ENCODE measurements at regions not wholly inside any gene's neighbourhood (a gene's known extent, or its start where the extent isn't known, plus 50 kb on each side); places are given as distances from the start of the nearest gene placed in this dataset.

GRCh38 chr22:22946131-22946530 is 58.5 kb downstream of the IGLL5 start:
- no peak overlapping the region for H3K4me3 ChIP-seq (ENCODE audit: low read depth, low read length)
- TF ChIP-seq CTCF (IDR thresholded peaks at IDR 0.05; ENCODE audit: insufficient read depth, low read depth, low read length, missing control alignments) = no peak
- DNase-seq (ENCODE audit: low read depth) = no peak

GRCh38 chr22:22948651-22949571 is 61.3 kb downstream of the IGLL5 start:
- no peak for TF ChIP-seq CTCF (IDR thresholded peaks at IDR 0.05; ENCODE audit: insufficient read depth, low read depth, low read length, missing control alignments)
- H3K4me3 ChIP-seq (ENCODE audit: low read depth, low read length) = no peak overlapping the region
- no peak for DNase-seq (ENCODE audit: low read depth)

GRCh38 chr22:22949953-22950352 is 62.3 kb downstream of the IGLL5 start:
- TF ChIP-seq CTCF (IDR thresholded peaks at IDR 0.05; ENCODE audit: insufficient read depth, low read depth, low read length, missing control alignments) = no peak
- no peak overlapping the region for H3K4me3 ChIP-seq (ENCODE audit: low read depth, low read length)
- DNase-seq (ENCODE audit: low read depth) = no peak

- DNase-seq (ENCODE audit: low read depth) = no peak
- no peak overlapping the region for H3K4me3 ChIP-seq (ENCODE audit: low read depth, low read length)
- no peak for TF ChIP-seq CTCF (IDR thresholded peaks at IDR 0.05; ENCODE audit: insufficient read depth, low read depth, low read length, missing control alignments)
Observed at GRCh38 chr22:22951035-22951434, 63.4 kb downstream of the IGLL5 start.

- H3K4me3 ChIP-seq (ENCODE audit: low read depth, low read length) = no peak overlapping the region
- no peak for DNase-seq (ENCODE audit: low read depth)
Observed at GRCh38 chr22:22952531-22953280, 65.1 kb downstream of the IGLL5 start.

GRCh38 chr22:22953791-22954190 is 66.2 kb downstream of the IGLL5 start:
- TF ChIP-seq CTCF (IDR thresholded peaks at IDR 0.05; ENCODE audit: insufficient read depth, low read depth, low read length, missing control alignments) = no peak
- DNase-seq (ENCODE audit: low read depth) = no peak
- no peak overlapping the region for H3K4me3 ChIP-seq (ENCODE audit: low read depth, low read length)

More at GRCh38 chr22:22952531-22953280, 65.1 kb downstream of the IGLL5 start:
- no peak for TF ChIP-seq CTCF (IDR thresholded peaks at IDR 0.05; ENCODE audit: insufficient read depth, low read depth, low read length, missing control alignments)
